Right lobe of liver (tissue), 6 donors: ENCODE measurements at regions not wholly inside any gene's neighbourhood (a gene's known extent, or its start where the extent isn't known, plus 50 kb on each side); places are given as distances from the start of the nearest gene placed in this dataset.
A peak's percentile ranks its signal among the peaks of the same experiment; 100 is the strongest.

ENCODE experiments used
- ATAC-seq, 4 donors: fragments of 200-7000 bp; cut with Tn5 transposase; one replicate each; pipeline ENCODE4 v1.9.1; 2020; ENCODE audit warnings: mild to moderate bottlenecking in 4 of 4, moderate library complexity in 4 of 4
- DNase-seq, 3 donors: peaks; one replicate each; pipeline ENCODE4 v3.0.0-alpha.2; 2020
- H3K27ac ChIP-seq, 3 donors: fragments of 200-600 bp; one replicate each; pipeline ENCODE4 v1.8.0; 2022
- H3K27me3 ChIP-seq, 2 donors: fragments of 200-600 bp; one replicate each; pipeline ENCODE4 v1.8.0; 2022
- H3K36me3 ChIP-seq, 4 donors: fragments of 200-600 bp; sonication (generic) in 1 of 4; one replicate each; pipeline versions ENCODE4 v1.5.1 to v1.8.0; 2017 to 2022; ENCODE audit warnings: control low read depth in 1 of 4
- H3K4me1 ChIP-seq, 4 donors: fragments of 200-600 bp; sonication (generic) in 1 of 4; one replicate each; pipeline versions ENCODE4 v1.5.1 to v1.8.0; 2017 to 2022; ENCODE audit warnings: control low read depth in 1 of 4
- H3K4me3 ChIP-seq, 3 donors: fragments of 200-600 bp; one replicate each; pipeline ENCODE4 v1.8.0; 2022
- H3K9me3 ChIP-seq, 4 donors: fragments of 200-600 bp; sonication (generic) in 1 of 4; one replicate each; pipeline versions ENCODE4 v1.5.1 to v1.8.0; 2017 to 2022; ENCODE audit warnings: control low read depth in 1 of 4
- POLR2A ChIP-seq: fragments of 450-650 bp; IDR thresholded peaks from one replicate; pipeline ENCODE4 v1.6.1; 2017; ENCODE audit warnings: antibody characterized with exemption, mild to moderate bottlenecking
- WGBS: methylation state at CpG from one replicate; pipeline ENCODE4 v1.1.6; 2018; ENCODE audit warnings: low coverage, low lambda C conversion rate; ENCODE audit not compliant: insufficient coverage; ENCODE audit errors: missing lambda C conversion rate; 5-methylcytosine and 5-hydroxymethylcytosine counted together
- intact Hi-C, 2 donors: fragments of 100-400 bp; cut with DNase I; formaldehyde crosslinking; loops; one replicate each; pipeline versions ENCODE4 v1.11.2 to v1.14.1; 2022
- TF ChIP-seq, protein P1 (sequence below), 4 donors: fragments of 200-600 bp in 3 of 4; fragments of 450-650 bp in 1 of 4; IDR thresholded peaks; one replicate each; pipeline versions ENCODE4 v1.5.1 to v1.8.0; 2016 to 2022; ENCODE audit warnings: antibody characterized with exemption in 4 of 4, mild to moderate bottlenecking in 2 of 4
- donor health status: DM: no; HTN: yes; CAD: no.
- donor health status: DM: no; HTN: no; CAD: no.
- donor health status: DM: no; HTN: no; CAD: no.
- donor health status: DM: no; HTN: yes; CAD: no.
- donor health status: DM: no; HTN: yes; CAD: no.

DNA sequence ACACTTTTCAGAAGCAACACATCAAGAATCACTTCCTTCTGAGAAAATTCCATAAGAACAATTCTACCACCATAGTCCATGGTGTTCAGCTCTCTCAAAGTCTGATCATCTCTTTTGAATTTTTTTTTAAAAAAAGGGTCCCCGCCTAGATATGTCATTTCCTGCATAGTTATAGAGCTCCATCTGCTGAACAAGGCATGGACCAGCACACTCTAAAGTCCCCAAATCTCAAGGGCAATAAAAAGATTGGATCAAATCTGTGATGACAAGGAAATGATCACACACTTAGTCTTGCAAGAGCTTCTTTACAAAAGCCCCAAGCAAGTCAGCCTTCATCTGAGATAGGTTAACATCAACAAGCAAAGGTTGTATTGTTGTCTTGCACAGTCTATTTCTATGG, 100.7 kb upstream of the STMND1 start:
- no peaks in the 10 kb centered on the region for H3K27me3 ChIP-seq
- ATAC-seq (peak in 3 of 4 donors; percentile 36 to 50 (median 36)), DNase-seq (no peak)
- no peak overlapping the region for H3K4me3 ChIP-seq
- H3K36me3 ChIP-seq, result no peaks in the 10 kb centered on the region
- no peak for TF ChIP-seq POLR2A
- TF ChIP-seq, protein P1, sequence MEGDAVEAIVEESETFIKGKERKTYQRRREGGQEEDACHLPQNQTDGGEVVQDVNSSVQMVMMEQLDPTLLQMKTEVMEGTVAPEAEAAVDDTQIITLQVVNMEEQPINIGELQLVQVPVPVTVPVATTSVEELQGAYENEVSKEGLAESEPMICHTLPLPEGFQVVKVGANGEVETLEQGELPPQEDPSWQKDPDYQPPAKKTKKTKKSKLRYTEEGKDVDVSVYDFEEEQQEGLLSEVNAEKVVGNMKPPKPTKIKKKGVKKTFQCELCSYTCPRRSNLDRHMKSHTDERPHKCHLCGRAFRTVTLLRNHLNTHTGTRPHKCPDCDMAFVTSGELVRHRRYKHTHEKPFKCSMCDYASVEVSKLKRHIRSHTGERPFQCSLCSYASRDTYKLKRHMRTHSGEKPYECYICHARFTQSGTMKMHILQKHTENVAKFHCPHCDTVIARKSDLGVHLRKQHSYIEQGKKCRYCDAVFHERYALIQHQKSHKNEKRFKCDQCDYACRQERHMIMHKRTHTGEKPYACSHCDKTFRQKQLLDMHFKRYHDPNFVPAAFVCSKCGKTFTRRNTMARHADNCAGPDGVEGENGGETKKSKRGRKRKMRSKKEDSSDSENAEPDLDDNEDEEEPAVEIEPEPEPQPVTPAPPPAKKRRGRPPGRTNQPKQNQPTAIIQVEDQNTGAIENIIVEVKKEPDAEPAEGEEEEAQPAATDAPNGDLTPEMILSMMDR (IDR thresholded peaks at IDR 0.05), result peak; percentile 19 to 49 (median 38)
- WGBS, result 25% methylated on average over 1 of the region's 1 CpG
- H3K4me1 ChIP-seq, result peaks cover 0 to 16% (median 8%) of the 10 kb centered on the region in 4 donors
- H3K27ac ChIP-seq, result no peak overlapping the region
- intact Hi-C loops, result no loop called here
- no peaks in the 10 kb centered on the region for H3K9me3 ChIP-seq

DNA sequence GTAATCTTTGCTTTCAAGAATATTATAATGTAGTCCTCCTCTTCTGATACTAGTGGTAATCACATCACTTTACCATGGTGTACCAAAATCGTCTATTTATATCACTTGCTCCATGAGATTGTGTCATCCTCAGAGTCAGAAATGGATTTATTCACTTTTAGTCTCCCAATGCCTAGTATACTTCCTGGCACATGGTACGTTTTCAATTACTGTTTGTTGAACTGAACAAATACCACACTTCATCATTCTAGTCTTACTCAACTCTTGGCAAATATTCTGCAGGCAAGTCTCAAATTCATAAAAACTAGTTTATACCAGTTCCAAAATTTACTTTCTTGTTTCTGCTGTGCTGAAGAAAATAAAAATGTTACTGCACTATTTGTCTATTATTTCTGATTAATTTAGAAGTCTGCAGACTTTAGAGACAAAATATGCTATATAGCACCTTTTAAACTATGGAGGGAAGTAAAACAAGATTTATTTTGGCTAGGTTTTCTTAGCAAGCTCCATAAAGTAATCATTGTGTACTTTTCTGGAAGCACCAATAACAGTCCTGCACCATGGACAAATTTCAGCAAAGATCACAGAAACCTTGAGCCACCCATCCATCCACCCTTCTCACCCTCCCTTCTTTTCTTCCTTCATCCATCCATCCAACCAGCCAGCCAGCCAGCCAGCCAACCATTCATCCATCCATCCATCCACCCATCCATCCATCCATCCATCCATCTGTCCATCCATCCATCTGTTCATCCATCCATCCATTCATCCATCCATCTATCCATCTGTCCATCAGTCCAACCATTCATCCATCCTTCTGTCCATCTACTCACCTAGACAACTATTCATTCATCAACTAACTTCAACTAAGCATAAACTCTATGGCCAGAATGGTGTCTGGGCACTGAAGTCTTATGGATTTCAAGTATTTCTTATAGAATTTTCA, 102.1 kb upstream of the STMND1 start:
- H3K4me1 ChIP-seq, result peaks cover 0 to 16% (median 8%) of the 10 kb centered on the region in 4 donors
- H3K27me3 ChIP-seq, result no peaks in the 10 kb centered on the region
- H3K4me3 ChIP-seq, result no peak overlapping the region
- ATAC-seq (peak; percentile 85 to 96 (median 88)), DNase-seq (no peak)
- H3K9me3 ChIP-seq, result no peaks in the 10 kb centered on the region
- H3K36me3 ChIP-seq, result no peaks in the 10 kb centered on the region
- WGBS, result 11% methylated on average over 2 of the region's 2 CpGs
- peak overlapping the region; percentile 6 to 67 (median 45) for H3K27ac ChIP-seq
- no peak for TF ChIP-seq POLR2A
- TF ChIP-seq, protein P1 (IDR thresholded peaks at IDR 0.05), result no peak
- intact Hi-C loops, result no loop called here

DNA sequence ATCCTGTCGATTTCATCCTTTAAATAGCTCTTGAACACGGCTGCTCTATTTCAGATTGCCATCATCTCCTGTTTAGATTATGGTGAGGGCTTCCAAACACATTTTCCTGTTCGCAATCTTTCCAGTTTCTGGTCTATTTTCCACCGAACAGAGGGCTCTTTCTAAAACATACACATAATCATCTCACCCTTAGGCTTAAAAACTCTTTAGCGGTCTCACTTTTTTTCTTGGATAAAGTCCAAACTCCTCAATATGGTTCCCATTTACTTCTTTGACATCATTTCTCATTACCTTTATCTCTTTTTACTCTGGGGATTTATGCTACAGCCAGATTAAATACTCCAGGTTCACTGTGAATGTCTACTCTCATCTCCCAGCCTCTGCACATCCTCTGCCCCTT, 103.4 kb upstream of the STMND1 start:
- Histone ChIP-seq H3K4me3 (no peak overlapping the region), H3K27me3 (no peaks in the 10 kb centered on the region), H3K36me3 (no peaks in the 10 kb centered on the region), H3K27ac (no peak overlapping the region), H3K9me3 (no peaks in the 10 kb centered on the region), H3K4me1 (peaks cover 0 to 16% (median 8%) of the 10 kb centered on the region in 4 donors)
- intact Hi-C loops, result no loop called here
- DNase-seq (no peak), ATAC-seq (no peak)
- TF ChIP-seq, protein P1 (IDR thresholded peaks at IDR 0.05), result no peak
- no peak for TF ChIP-seq POLR2A
- 59% methylated on average over 5 of the region's 5 CpGs for WGBS

DNA sequence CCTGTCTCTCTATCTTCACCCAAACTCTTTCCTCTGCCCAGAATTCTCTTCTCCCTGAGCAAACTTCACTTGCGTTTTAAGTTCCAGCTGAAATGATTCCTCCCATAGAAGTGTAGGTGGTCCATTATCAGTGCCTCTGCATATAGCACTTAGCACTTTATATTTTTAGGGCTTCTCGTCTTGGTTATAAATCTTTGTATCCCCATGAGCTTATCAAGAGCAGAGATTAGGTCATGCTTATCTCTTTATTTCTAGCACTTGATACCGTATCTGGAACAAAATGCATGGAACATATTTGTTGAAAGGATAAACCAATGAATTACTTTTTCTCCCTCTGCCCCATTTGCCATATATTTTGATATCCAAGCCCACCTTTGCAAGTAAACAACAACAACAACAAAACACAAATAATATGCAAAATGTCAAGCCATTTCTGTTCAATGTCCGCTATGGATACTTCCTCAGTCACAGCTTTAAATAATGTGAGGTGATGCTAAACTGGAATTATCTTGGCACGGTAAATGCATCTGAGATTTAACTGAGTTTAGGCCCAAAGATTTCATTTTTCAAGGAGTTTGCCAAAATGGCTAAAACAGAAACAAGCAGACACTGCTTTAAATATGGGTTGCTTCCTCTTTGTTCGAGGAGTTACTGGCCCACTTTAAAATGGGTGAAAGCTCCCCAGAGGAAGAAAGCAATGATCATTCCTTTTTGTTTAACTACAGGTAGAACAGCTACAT, 106.2 kb upstream of the STMND1 start:
- Histone ChIP-seq H3K9me3 (no peaks in the 10 kb centered on the region), H3K4me1 (peaks cover 0 to 12% (median 6%) of the 10 kb centered on the region in 4 donors), H3K27ac (no peak overlapping the region), H3K27me3 (no peaks in the 10 kb centered on the region), H3K4me3 (no peak overlapping the region), H3K36me3 (no peaks in the 10 kb centered on the region)
- DNase-seq (no peak), ATAC-seq (no peak)
- 87% methylated on average over 6 of the region's 6 CpGs for WGBS
- intact Hi-C loops, result no loop called here
- TF ChIP-seq, protein P1 (IDR thresholded peaks at IDR 0.05), result no peak
- no peak for TF ChIP-seq POLR2A
